Peyer's patch (tissue), 4 donors: ENCODE measurements at regions not wholly inside any gene's neighbourhood (a gene's known extent, or its start where the extent isn't known, plus 50 kb on each side); places are given as distances from the start of the nearest gene placed in this dataset.

Experiments
- DNase-seq, 3 donors: peaks; one replicate each; pipeline ENCODE4 v3.0.0-alpha.2; 2017 to 2019
- H3K27ac ChIP-seq, 4 donors: fragments of 200-600 bp; sonication (generic); one replicate each; pipeline ENCODE4 v1.5.1; 2016 to 2019
- H3K27me3 ChIP-seq, 2 donors: fragments of 200-600 bp; sonication (generic); one replicate each; pipeline ENCODE4 v1.5.1; 2019
- H3K36me3 ChIP-seq, 3 donors: fragments of 200-600 bp; sonication (generic); one replicate each; pipeline ENCODE4 v1.5.1; 2016 to 2019
- H3K4me1 ChIP-seq, 4 donors: fragments of 200-600 bp; sonication (generic); one replicate each; pipeline ENCODE4 v1.5.1; 2016 to 2019
- H3K4me3 ChIP-seq, 4 donors: fragments of 200-600 bp; sonication (generic); 1 replicate in 3 of 4; 2 replicates in 1 of 4; pipeline ENCODE4 v1.5.1; 2016 to 2019; ENCODE audit warnings: mild to moderate bottlenecking in 1 of 4
- H3K9me3 ChIP-seq, 4 donors: fragments of 200-600 bp; sonication (generic); one replicate each; pipeline ENCODE4 v1.5.1; 2016 to 2019; ENCODE audit warnings: mild to moderate bottlenecking in 1 of 4
- CTCF ChIP-seq, 6 experiments: fragments of 450-650 bp in 4 of 6; fragments of 200-600 bp in 2 of 6; sonication (generic) in 1 of 6; IDR thresholded peaks; one replicate each; pipeline ENCODE4 v1.5.1; 2017 to 2019; ENCODE audit warnings: antibody characterized with exemption in 6 of 6, mild to moderate bottlenecking in 3 of 6, moderate library complexity in 1 of 6
- POLR2A ChIP-seq, 2 donors: fragments of 450-650 bp; IDR thresholded peaks; one replicate each; pipeline ENCODE4 v1.5.1; 2017; ENCODE audit warnings: antibody characterized with exemption in 2 of 2, mild to moderate bottlenecking in 2 of 2, moderate library complexity in 2 of 2

- Histone ChIP-seq H3K9me3 (no peaks in the 10 kb centered on the region), H3K4me3 (no peak overlapping the region), H3K4me1 (no peaks in the 10 kb centered on the region), H3K27ac (no peak overlapping the region), H3K36me3 (no peaks in the 10 kb centered on the region), H3K27me3 (no peaks in the 10 kb centered on the region)
- TF ChIP-seq CTCF (IDR thresholded peaks at IDR 0.05) (no peak), POLR2A (IDR thresholded peaks at IDR 0.05) (no peak)
- DNase-seq = no peak
Measured at GRCh38 chr2:16033032-16033293, 92.6 kb downstream of the MYCN start.

DNA sequence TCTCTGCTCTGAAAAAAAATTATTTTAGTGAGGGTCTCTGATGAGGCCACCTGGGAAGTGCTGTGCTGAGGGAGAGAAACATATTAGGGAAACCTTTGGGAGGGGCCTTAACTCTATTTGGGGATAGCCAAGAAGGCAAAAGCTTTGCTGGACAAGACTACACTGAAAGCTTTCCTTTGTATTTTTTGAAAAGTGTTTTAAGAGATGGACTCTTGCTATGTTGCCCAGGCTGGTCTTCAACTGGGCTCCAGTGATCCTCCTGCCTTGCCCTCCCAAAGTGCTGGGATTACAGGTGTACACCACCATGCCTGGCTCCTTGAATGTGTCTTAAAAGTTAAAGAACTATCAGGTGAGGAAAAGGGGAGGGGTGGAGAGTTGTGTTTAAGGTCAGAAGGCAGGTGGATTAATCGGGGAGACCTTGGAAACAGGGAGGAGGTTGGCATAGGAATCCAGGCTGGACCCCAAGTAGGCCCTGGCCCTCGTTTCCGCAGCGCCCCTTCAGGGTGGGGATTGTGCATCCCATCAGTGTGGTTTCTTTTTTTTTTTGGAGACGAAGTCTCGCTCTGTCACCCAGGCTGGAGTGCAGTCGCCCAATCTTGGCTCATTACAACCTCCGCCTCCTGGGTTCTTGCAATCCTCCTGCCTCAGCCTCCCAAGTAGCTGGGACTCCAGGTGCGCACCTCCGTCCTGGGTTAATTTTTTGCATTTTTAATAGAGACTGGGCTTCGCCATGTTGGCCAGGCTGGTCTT is 92.1 kb downstream of the MYCN start:
- no peaks in the 10 kb centered on the region for H3K27me3 ChIP-seq
- no peak for DNase-seq
- H3K9me3 ChIP-seq = no peaks in the 10 kb centered on the region
- no peak overlapping the region for H3K4me3 ChIP-seq
- H3K36me3 ChIP-seq = no peaks in the 10 kb centered on the region
- no peak overlapping the region for H3K27ac ChIP-seq
- H3K4me1 ChIP-seq = no peaks in the 10 kb centered on the region
- no peak for TF ChIP-seq CTCF (IDR thresholded peaks at IDR 0.05)

GRCh38 chr2:16031848-16032159 is 91.5 kb downstream of the MYCN start:
- Histone ChIP-seq H3K27ac (no peak overlapping the region), H3K27me3 (no peaks in the 10 kb centered on the region), H3K4me1 (no peaks in the 10 kb centered on the region), H3K4me3 (no peak overlapping the region), H3K9me3 (no peaks in the 10 kb centered on the region), H3K36me3 (no peaks in the 10 kb centered on the region)
- TF ChIP-seq POLR2A (IDR thresholded peaks at IDR 0.05) = no peak
- TF ChIP-seq CTCF (IDR thresholded peaks at IDR 0.05) = no peak
- peak in 2 of 3 donors; percentile 53 to 63 for DNase-seq

DNA sequence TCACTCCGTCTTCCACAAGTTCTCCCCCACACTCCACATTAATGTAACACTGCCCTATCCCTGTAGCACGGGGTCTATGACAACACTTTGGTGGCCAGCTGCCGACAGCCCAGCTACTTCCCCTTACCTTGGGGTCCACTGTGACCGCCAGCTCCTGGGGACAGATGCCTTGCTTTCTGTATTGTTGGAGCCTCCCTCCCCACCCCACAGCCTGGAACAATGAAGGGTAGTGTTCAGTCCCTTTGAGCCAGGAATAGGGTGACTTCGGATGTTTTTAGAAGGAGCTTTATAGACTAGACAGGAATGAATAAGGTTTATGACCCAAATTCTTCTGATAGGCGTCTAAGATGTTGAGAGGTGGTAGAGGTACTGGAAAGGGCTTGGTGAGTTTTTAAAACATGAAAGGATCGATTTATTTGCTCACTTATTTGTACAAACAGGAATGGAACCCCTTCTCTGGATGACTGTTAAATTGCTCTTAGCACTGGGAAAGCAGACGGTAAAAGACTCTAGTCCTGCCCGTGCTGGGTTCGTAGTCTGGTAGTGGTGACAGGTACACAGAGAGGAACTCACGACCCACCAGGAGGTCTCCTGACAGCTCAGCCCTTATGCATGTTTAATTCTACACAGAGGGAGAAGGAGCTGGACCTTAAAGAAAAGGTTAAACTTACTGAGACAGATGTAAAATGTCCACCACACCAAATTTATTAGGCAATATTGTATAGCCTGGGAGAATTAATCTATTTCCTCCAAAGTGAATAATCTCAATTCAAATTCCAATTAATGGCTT is 90.9 kb downstream of the MYCN start:
- TF ChIP-seq CTCF (IDR thresholded peaks at IDR 0.05) = no peak
- TF ChIP-seq POLR2A (IDR thresholded peaks at IDR 0.05) = no peak
- no peak for DNase-seq
- Histone ChIP-seq H3K4me1 (no peaks in the 10 kb centered on the region), H3K27ac (no peak overlapping the region), H3K36me3 (no peaks in the 10 kb centered on the region), H3K27me3 (no peaks in the 10 kb centered on the region), H3K9me3 (no peaks in the 10 kb centered on the region), H3K4me3 (no peak overlapping the region)

DNA sequence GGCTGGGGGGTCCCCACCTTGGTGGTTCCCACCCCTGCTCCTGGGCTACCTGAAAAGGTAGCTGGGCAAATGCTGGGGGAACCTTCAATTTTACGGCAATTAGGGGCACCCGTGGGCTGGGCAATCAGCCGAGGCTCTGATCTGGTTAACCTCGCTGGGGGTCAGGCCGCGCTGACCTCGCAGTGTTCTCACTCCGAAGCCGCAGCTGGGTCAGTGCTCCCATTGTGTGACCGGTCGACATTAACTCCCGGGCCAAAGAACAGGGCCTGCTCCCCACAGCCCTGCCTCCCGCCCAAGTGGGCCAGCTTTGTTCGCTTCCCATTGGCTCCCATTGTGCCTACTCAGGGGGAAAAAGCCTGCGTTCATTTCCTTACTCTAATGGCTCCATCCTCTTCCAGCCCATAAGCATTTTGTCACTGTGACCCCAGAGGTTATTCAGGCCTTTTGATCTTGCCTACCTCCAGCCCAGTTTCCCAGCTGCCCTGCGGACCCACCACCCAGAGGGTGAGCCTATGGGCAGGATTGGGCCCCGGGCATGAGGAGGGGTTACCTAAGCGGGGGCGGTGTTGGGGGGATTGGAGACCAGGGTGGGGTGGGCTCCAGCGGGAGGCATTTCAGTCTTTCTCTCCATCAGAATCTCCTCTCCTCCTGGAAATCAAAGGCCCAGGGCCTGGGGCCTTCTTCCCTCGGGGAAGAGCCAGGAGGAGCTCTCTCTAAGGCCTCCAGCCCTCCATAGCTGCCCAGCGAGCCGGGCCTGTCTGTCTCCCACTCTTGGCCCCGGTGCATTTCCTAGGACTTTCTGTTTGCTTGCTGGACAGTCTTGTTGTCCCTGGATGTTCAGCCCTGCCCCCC is 90.1 kb downstream of the MYCN start:
- TF ChIP-seq POLR2A (IDR thresholded peaks at IDR 0.05) (no peak), CTCF (IDR thresholded peaks at IDR 0.05) (no peak)
- no peak for DNase-seq
- no peaks in the 10 kb centered on the region for H3K27me3 ChIP-seq
- H3K4me1 ChIP-seq = no peaks in the 10 kb centered on the region
- H3K36me3 ChIP-seq = no peaks in the 10 kb centered on the region
- H3K4me3 ChIP-seq = no peak overlapping the region
- H3K27ac ChIP-seq = no peak overlapping the region
- no peaks in the 10 kb centered on the region for H3K9me3 ChIP-seq
